Mesenteric fat pad (tissue), 1 donor: ENCODE measurements at regions not wholly inside any gene's neighbourhood (a gene's known extent, or its start where the extent isn't known, plus 50 kb on each side); places are given as distances from the start of the nearest gene placed in this dataset.
"Not testable (repeated sequence)": the region's sequence is repeated elsewhere in the genome, so short reads cannot be mapped to it uniquely, and the experiment has no call there.

Experiments used
- DNase-seq: peaks from one replicate; pipeline ENCODE4 v3.0.0-alpha.2; 2020; ENCODE audit warnings: low spot score
- donor health status: DM: yes; HTN: yes; CAD: no.

DNA sequence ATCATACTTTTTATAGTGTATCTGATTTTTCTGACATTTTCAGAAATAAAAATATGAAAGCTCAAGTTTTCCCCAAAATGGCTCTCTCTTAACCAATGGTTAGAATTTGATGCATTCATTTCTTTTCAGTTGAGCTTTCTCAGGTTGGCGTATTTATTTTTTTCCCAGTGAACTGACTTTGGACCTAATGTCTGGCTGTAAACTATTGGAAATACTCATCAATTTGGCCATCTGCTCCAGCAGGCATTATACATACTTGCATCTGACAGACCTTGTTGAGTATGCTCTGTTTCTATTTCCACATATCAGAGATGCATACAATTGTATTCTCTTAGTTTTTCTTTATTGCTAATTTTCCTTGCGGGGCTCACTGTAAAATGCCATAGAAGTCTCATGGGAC is 1374.8 kb upstream of the MAP3K7 start:
- no peak for DNase-seq

- no peak for DNase-seq
Observed at GRCh38 chr6:91961236-91961635, 1374.4 kb upstream of the MAP3K7 start.

- no peak for DNase-seq
Observed at GRCh38 chr6:91941838-91942237, 1355.0 kb upstream of the MAP3K7 start.

DNA sequence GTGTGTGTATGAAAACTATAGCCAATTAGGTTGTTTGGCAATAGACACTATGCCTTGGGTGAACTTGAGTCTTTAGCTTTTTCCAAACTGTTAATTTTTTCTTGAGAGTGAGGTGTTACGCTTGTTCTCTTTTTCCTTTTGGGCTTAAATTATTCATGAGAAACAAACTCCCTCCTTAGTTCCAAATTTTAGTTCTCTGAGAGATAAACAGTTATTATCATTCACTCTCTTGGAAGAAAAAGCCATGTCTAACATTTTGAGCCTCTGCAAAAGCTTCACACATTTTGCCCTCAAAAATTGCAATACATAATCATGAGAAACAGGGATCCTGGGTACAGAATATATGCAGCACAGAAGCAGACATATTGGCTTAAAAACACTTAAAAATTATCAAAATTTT is 1353.9 kb upstream of the MAP3K7 start:
- no peak for DNase-seq

- DNase-seq: no peak
Observed at GRCh38 chr6:91926827-91927226, 1340.0 kb upstream of the MAP3K7 start.

DNA sequence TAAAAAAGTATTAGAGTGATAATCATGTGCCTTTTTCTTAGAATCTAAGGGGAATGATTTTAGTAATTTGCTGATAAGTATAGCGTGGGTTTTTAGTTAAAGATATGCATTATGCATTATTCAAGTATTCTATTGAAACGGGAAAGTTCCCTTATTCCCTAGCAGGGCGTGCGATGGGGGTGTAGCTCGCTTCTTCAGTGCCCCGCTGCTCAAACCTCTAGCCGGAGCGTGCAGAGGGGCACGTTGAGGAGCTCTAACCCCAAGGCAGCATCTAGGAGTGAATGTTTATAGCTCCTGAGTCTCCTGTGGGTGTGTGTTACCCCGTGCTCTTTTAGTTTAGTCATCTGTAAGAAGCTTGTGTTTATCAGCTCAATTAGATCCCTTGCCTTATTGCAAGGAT is 1339.5 kb upstream of the MAP3K7 start:
- DNase-seq: no peak

- DNase-seq: no peak
Observed at GRCh38 chr6:91911945-91912344, 1325.1 kb upstream of the MAP3K7 start.

DNA sequence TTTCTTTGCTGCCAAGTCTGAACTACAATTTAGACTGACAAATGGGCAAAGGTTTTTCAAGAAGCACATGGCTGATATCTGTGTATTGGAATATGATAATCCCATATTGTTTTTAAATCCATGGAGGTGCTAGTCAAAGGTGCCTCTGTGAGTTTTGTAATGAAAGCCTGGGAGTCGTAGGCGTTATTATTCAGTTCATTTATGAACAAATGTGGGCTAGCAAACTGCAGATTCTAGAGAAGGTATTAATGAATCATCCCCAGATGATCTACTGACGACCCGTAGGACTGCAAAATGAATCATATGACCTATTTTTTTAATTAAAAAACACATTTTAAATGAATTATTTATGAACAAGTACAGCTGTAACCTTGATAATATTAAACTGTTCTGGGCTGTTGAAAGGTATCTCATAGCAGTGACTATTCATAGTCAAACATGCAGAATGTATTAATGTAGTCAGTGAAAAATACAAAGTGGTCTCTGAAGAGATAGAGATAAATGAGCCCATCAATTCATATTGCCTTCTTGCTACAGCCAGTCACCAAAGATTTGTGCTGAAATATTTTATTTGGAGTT is 1317.8 kb upstream of the MAP3K7 start:
- no peak for DNase-seq

DNA sequence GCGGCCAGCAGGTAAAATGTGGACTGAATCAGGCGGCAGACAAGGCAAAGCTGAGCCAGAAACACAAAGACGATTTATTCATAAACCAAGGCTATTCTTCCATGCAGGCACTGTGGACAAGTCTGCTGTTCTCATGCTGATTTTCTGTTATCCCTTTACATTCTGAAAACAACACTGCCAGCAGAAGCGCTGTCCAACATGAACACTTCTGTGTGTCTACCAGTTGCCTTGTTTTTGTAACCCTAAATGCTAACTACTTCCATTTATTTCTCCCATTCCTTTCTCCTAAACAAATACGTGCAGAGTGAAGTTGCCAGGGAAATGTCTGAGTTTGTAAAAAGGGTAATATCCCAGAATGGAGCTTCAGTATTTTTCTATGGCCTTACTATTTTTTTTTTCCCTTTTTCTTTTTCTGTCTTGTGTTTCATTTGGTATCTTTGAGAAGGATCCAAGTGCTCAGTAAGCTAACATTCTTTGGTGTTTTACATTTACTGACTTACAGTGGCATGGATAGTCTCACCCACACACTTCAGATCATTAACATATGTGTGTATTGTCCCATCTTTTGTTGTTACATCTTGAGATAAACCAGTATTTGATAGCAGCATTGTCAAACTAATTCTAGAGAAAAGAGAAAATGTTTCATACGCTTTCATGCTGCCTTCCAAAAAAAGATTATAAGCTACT is 1308.9 kb upstream of the MAP3K7 start:
- no peak for DNase-seq

DNA sequence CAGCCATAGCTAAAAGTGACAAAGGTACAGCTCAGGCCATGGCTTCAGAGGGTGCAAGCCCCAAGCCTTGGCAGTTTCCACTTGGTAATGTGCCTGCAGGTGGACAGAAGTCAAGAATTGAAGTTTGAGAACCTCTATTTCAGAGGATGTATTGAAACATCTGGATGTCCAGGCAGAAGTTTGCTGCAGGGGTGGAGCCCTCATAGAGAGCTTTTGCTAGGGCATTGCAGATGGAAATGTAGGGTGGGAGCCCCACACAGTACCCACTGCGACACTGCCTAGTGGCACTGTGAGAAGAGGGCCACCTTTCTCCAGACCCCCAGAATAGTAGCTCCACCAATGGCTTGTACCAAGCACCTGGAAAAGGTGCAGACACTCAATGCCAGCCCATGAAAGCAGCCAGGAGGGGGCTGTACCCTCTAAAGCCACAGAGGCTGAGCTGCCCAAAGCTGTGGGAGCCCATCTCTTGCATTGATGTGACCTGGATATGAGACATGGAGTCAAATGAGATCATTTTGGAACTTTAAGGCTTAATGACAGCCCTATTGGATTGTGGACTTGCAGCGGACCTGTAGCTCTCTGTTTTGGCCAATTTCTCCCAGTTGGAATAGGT is 1299.4 kb upstream of the MAP3K7 start:
- DNase-seq: no peak

GRCh38 chr6:91881791-91882190 is 1294.9 kb upstream of the MAP3K7 start:
- DNase-seq: not testable (repeated sequence)

- no peak for DNase-seq
Observed at GRCh38 chr6:91879386-91879995, 1292.6 kb upstream of the MAP3K7 start.

DNA sequence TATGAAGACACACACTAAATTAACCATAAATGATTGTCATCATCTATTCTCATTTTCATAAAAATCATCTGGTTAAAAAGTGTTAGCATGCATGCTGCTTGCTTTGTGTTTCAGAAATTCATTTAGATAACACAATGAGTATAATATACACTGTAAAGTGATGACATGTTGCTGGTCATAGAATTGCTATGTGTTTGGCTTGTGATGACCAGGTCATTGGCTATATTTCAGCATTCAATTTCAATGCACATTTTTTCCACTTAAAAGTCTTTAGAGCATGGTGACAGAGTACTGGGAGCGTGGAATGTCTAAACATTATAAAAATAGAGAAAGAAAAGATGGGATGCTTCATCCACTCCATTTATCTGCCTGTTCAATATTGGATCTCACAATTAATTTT is 1291.1 kb upstream of the MAP3K7 start:
- no peak for DNase-seq

- DNase-seq: no peak
Observed at GRCh38 chr6:91874971-91875370, 1288.1 kb upstream of the MAP3K7 start.

- DNase-seq: no peak
Observed at GRCh38 chr6:91868539-91869202, 1281.8 kb upstream of the MAP3K7 start.

- no peak for DNase-seq
Observed at GRCh38 chr6:91865889-91866288, 1279.0 kb upstream of the MAP3K7 start.

DNA sequence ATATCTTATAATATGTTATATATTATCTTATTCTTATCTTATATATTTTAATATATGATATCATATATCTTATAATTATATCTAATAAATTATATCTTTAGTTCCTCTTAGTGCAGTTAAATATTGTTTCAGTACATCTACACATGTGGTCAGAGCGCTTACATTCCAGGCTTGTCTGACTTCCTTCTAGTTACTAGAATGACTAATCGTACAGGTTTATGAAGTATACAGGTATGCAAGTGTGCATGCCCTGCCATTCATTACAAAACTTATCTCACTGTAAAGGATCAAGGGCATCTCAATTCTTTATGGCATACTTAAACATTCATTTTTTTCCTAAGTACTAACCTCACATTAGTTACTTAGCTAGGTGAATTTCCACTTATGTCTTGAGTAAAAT is 1278.0 kb upstream of the MAP3K7 start:
- DNase-seq: no peak

DNA sequence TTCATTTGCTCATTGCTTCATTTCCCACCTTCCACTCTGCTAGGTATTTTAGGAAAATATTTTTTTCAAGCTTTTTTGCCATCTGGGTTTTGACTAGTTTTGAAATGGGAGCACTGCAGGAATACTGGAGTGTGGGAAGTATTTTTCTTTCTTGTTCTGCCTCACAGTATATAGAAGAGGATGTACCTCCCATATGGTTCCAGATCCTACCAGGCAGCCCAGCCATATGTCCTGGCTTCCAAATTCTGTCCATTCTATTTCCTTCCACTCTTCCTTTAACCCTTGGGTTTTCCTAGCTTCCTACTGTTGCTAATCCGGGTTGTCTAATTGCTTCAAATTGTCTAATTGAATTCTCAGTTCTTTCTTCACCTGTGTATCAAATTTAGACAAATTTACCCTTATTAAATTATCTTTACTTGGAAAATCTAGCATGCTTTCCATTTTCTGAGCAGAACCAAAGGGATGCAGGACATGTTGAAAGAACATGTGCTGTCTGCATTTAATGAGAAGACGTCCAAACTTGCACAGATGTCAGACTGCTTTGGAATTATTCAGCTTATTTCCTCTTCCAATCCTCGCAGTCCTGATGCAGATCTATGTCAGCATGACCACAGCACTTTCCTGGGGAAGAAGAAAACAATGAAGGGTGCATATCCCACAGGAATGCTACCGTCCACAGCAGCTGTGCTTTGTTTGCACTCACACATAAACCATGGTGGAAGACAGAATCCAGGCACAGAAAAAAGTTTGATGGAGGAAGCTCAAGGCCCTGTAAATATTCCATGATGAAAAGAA is 1273.9 kb upstream of the MAP3K7 start:
- no peak for DNase-seq

DNA sequence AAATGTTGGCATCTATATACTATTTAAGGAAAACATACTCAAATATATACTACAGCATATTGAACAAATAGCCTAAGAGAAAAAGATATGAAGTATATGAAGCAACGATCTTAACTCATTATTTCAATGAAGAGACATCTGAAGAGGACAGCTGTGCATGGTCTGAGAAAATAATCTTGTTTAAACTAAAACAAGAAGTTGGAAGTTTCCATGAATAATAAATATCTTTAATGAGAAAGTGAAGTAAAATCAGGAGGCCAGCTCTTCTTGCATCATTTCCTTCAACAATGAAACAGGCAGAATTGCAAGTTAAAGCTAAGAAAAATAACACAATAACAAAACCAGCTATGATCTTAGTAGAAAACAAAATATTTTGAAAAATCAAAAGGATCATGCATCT is 1265.4 kb upstream of the MAP3K7 start:
- no peak for DNase-seq

GRCh38 chr6:91834813-91835212 is 1247.9 kb upstream of the MAP3K7 start:
- DNase-seq: no peak

GRCh38 chr6:91827151-91827550 is 1240.3 kb upstream of the MAP3K7 start:
- no peak for DNase-seq
